ENCODE measurements at regions not wholly inside any gene's neighbourhood (a gene's known extent, or its start where the extent isn't known, plus 50 kb on each side); places are given as distances from the start of the nearest gene placed in this dataset.

DNA sequence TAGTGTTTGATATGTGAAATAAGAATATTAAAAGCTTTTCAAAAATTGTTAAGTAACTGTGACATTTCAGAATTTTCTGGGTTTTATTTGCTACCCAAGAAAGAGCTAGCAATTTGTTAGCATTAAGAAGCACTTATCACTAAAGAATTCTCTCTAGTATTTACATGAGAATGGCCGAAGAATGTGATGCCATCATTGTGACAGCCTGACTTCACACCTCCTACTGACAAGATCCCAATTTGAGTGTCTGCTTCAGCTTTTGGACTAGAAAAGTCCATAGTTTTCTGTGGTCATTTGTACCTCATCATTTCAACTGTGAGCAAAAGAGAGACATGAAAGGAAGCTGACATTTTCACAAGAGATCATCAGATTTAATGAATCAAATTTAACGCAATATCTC, 548.1 kb upstream of the AGTR1 start:
- TF ChIP-seq, protein P1, sequence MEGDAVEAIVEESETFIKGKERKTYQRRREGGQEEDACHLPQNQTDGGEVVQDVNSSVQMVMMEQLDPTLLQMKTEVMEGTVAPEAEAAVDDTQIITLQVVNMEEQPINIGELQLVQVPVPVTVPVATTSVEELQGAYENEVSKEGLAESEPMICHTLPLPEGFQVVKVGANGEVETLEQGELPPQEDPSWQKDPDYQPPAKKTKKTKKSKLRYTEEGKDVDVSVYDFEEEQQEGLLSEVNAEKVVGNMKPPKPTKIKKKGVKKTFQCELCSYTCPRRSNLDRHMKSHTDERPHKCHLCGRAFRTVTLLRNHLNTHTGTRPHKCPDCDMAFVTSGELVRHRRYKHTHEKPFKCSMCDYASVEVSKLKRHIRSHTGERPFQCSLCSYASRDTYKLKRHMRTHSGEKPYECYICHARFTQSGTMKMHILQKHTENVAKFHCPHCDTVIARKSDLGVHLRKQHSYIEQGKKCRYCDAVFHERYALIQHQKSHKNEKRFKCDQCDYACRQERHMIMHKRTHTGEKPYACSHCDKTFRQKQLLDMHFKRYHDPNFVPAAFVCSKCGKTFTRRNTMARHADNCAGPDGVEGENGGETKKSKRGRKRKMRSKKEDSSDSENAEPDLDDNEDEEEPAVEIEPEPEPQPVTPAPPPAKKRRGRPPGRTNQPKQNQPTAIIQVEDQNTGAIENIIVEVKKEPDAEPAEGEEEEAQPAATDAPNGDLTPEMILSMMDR (IDR thresholded peaks at IDR 0.05; ENCODE audit: insufficient read depth, low read length) = no peak
- TF ChIP-seq, protein P2, sequence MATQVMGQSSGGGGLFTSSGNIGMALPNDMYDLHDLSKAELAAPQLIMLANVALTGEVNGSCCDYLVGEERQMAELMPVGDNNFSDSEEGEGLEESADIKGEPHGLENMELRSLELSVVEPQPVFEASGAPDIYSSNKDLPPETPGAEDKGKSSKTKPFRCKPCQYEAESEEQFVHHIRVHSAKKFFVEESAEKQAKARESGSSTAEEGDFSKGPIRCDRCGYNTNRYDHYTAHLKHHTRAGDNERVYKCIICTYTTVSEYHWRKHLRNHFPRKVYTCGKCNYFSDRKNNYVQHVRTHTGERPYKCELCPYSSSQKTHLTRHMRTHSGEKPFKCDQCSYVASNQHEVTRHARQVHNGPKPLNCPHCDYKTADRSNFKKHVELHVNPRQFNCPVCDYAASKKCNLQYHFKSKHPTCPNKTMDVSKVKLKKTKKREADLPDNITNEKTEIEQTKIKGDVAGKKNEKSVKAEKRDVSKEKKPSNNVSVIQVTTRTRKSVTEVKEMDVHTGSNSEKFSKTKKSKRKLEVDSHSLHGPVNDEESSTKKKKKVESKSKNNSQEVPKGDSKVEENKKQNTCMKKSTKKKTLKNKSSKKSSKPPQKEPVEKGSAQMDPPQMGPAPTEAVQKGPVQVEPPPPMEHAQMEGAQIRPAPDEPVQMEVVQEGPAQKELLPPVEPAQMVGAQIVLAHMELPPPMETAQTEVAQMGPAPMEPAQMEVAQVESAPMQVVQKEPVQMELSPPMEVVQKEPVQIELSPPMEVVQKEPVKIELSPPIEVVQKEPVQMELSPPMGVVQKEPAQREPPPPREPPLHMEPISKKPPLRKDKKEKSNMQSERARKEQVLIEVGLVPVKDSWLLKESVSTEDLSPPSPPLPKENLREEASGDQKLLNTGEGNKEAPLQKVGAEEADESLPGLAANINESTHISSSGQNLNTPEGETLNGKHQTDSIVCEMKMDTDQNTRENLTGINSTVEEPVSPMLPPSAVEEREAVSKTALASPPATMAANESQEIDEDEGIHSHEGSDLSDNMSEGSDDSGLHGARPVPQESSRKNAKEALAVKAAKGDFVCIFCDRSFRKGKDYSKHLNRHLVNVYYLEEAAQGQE (IDR thresholded peaks at IDR 0.05; ENCODE audit: insufficient replicate concordance, low read depth) = no peak

Measured in HL-60 (cell line).